Smooth muscle cell (in vitro differentiated cells): ENCODE measurements at regions not wholly inside any gene's neighbourhood (a gene's known extent, or its start where the extent isn't known, plus 50 kb on each side); places are given as distances from the start of the nearest gene placed in this dataset.

ENCODE experiments used
- DNase-seq: peaks from one replicate; lab custom pipeline; 2025; ENCODE audit not compliant: unreplicated experiment; lab: John Stamatoyannopoulos, UW
- H2AFZ ChIP-seq: fragments of 200-600 bp; sonication (generic); 2 replicates; pipeline ENCODE4 v1.6.0; 2016; ENCODE audit warnings: antibody characterized with exemption, low read depth, mild to moderate bottlenecking
- H3F3A ChIP-seq: fragments of 200-600 bp; sonication (generic); 2 replicates; pipeline ENCODE4 v1.6.0; 2017; ENCODE audit warnings: antibody characterized with exemption, low read depth
- H3K27ac ChIP-seq: fragments of 200-600 bp; sonication (generic); 2 replicates; pipeline ENCODE4 v1.5.1; 2016; ENCODE audit warnings: low read depth, mild to moderate bottlenecking
- H3K27me3 ChIP-seq: fragments of 200-600 bp; sonication (generic); 2 replicates; pipeline ENCODE4 v1.6.1; 2016; ENCODE audit warnings: low read depth, mild to moderate bottlenecking
- H3K36me3 ChIP-seq: fragments of 200-600 bp; sonication (generic); 2 replicates; pipeline ENCODE4 v1.5.1; 2016; ENCODE audit warnings: low read depth
- H3K4me1 ChIP-seq: fragments of 200-600 bp; sonication (generic); 2 replicates; pipeline ENCODE4 v1.5.1; 2016; ENCODE audit warnings: low read depth
- H3K4me2 ChIP-seq: fragments of 200-600 bp; sonication (generic); 2 replicates; pipeline ENCODE4 v1.6.0; 2016; ENCODE audit warnings: mild to moderate bottlenecking
- H3K4me3 ChIP-seq: fragments of 200-600 bp; sonication (generic); 2 replicates; pipeline ENCODE4 v1.5.1; 2016; ENCODE audit warnings: mild to moderate bottlenecking
- H3K79me2 ChIP-seq: fragments of 200-600 bp; sonication (generic); 2 replicates; pipeline ENCODE4 v1.6.0; 2016; ENCODE audit warnings: low read depth, mild to moderate bottlenecking
- H3K9ac ChIP-seq: fragments of 200-600 bp; sonication (generic); 2 replicates; pipeline ENCODE4 v1.6.0; 2016; ENCODE audit warnings: low read depth
- H3K9me3 ChIP-seq: fragments of 200-600 bp; sonication (generic); replicated peaks from 2 replicates; pipeline ENCODE4 v1.5.1; 2016; ENCODE audit warnings: low read depth
- H4K20me1 ChIP-seq: fragments of 200-600 bp; sonication (generic); 2 replicates; pipeline ENCODE4 v1.6.0; 2016; ENCODE audit warnings: low read depth
- CTCF ChIP-seq: fragments of 200-600 bp; sonication (generic); IDR thresholded peaks from 2 replicates; pipeline ENCODE4 v1.5.1; 2017; ENCODE audit warnings: borderline replicate concordance, mild to moderate bottlenecking, antibody characterized with exemption; ENCODE audit not compliant: insufficient read depth, poor library complexity, severe bottlenecking
- WGBS: methylation state at CpG from one replicate; pipeline ENCODE4 v1.1.7; 2016; ENCODE audit warnings: low lambda C conversion rate; 5-methylcytosine and 5-hydroxymethylcytosine counted together

DNA sequence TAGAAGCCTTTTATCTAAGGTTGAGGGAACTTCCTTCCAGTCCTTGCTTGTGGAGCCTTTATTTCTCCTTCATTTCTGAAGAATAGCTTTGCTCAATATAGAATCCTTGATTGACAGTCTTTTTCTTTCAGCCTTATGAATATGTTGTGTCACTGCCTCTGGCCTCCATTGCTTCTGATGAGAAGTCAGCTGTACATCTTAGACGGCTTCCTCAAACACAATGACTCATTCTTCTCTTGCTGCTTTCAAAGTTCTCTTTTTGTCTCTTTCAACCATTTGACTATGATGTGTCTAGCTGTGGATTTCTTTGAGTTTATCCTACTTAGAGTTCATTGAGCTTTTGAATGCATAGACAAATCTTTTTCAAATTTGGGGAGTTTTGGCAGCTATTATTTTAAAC is 893.2 kb downstream of the BRD1 start:
- no peaks in the 10 kb centered on the region for H3K4me1 ChIP-seq
- no peaks in the 10 kb centered on the region for H3F3A ChIP-seq
- H3K36me3 ChIP-seq: no peaks in the 10 kb centered on the region
- peaks cover 4% of the 10 kb centered on the region for H3K9me3 ChIP-seq
- H3K79me2 ChIP-seq: no peaks in the 10 kb centered on the region
- no peak overlapping the region for H2AFZ ChIP-seq
- no peak overlapping the region for H3K27ac ChIP-seq
- no peak overlapping the region for H3K4me3 ChIP-seq
- no peak overlapping the region for H3K9ac ChIP-seq
- WGBS: 71% methylated on average over 1 of the region's 1 CpG
- peaks cover 7% of the 10 kb centered on the region for H3K27me3 ChIP-seq
- no peaks in the 10 kb centered on the region for H4K20me1 ChIP-seq
- TF ChIP-seq CTCF: no peak
- H3K4me2 ChIP-seq: no peak overlapping the region
- no peak for DNase-seq

DNA sequence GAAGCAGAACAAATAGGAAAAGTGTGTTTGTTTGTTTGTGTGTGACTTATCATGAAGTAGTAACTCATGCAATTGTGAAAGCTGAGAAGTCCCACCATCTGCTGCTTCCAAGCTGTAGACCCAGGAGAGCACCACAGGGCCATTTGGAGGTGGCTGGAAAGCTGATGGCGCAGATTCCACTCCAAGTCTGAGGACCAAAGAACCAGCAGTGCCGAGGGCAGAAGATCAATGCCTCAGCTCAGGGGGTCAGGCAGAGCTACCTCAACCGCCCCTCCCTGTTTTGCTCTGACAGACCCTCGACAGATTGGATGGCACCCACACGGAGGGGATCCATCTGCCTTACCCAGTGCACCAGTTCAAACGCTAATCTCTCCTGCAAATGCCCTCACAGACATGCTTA is 896.2 kb downstream of the BRD1 start:
- H3K4me2 ChIP-seq: no peak overlapping the region
- H3K79me2 ChIP-seq: no peaks in the 10 kb centered on the region
- H3K4me3 ChIP-seq: no peak overlapping the region
- H3K27me3 ChIP-seq: peaks cover 20% of the 10 kb centered on the region
- H3F3A ChIP-seq: no peaks in the 10 kb centered on the region
- no peaks in the 10 kb centered on the region for H3K36me3 ChIP-seq
- 68% methylated on average over 6 of the region's 6 CpGs for WGBS
- H3K9me3 ChIP-seq: peaks cover 4% of the 10 kb centered on the region
- H4K20me1 ChIP-seq: no peaks in the 10 kb centered on the region
- H3K27ac ChIP-seq: no peak overlapping the region
- no peak overlapping the region for H2AFZ ChIP-seq
- no peak for DNase-seq
- no peaks in the 10 kb centered on the region for H3K4me1 ChIP-seq
- TF ChIP-seq CTCF: no peak
- H3K9ac ChIP-seq: no peak overlapping the region

GRCh38 chr22:48929276-48929790 is 898.3 kb downstream of the BRD1 start:
- Histone ChIP-seq H3F3A (no peaks in the 10 kb centered on the region), H3K4me3 (no peak overlapping the region), H3K4me2 (no peak overlapping the region), H3K9me3 (peaks cover 1% of the 10 kb centered on the region), H3K27ac (no peak overlapping the region), H3K79me2 (no peaks in the 10 kb centered on the region), H3K36me3 (no peaks in the 10 kb centered on the region), H3K4me1 (no peaks in the 10 kb centered on the region), H3K9ac (no peak overlapping the region), H4K20me1 (no peaks in the 10 kb centered on the region), H3K27me3 (peaks cover 24% of the 10 kb centered on the region), H2AFZ (no peak overlapping the region)
- TF ChIP-seq CTCF: no peak
- 79% methylated on average over 10 of the region's 10 CpGs for WGBS
- DNase-seq: no peak

DNA sequence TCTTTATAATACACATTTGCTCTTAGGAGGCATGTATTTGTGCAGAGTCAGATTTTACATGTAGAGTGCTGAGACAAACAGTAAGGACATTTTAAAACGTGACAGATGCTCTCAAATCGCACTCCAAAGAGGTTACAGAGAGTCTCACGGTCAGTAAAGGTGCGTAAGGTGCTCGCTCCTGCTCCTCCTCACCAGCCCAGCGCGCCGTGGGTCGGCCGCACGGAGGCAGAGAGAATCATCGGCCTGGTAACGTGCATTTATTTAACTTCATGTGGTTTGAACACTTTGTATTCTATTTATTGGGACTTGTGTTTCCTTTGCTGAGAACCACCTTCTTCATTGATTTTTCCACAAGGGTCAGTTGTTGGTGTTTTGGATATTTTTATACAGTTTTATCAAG is 900.1 kb downstream of the BRD1 start:
- DNase-seq: no peak
- no peak overlapping the region for H3K9ac ChIP-seq

More for the DNA sequence above, 900.1 kb downstream of the BRD1 start:
- Histone ChIP-seq H3K4me3 (no peak overlapping the region), H3K27ac (no peak overlapping the region), H3K27me3 (peaks cover 24% of the 10 kb centered on the region), H3K79me2 (no peaks in the 10 kb centered on the region), H3K4me1 (no peaks in the 10 kb centered on the region), H3F3A (no peaks in the 10 kb centered on the region), H4K20me1 (no peaks in the 10 kb centered on the region), H3K4me2 (no peak overlapping the region), H2AFZ (no peak overlapping the region), H3K36me3 (no peaks in the 10 kb centered on the region), H3K9me3 (no peaks in the 10 kb centered on the region)
- WGBS: 91% methylated on average over 13 of the region's 13 CpGs
- no peak for TF ChIP-seq CTCF
